Amniotic epithelial cell (primary cell): ENCODE measurements at regions not wholly inside any gene's neighbourhood (a gene's known extent, or its start where the extent isn't known, plus 50 kb on each side); places are given as distances from the start of the nearest gene placed in this dataset.
"Not testable (repeated sequence)": the region's sequence is repeated elsewhere in the genome, so short reads cannot be mapped to it uniquely, and the experiment has no call there.

ENCODE experiments used
- DNase-seq: peaks from one replicate; pipeline ENCODE4 v3.0.0-alpha.2; 2010; ENCODE audit warnings: low read depth

GRCh38 chr2:35298493-35298892, 1057.1 kb upstream of the CRIM1 start:
- no peak for DNase-seq

DNA sequence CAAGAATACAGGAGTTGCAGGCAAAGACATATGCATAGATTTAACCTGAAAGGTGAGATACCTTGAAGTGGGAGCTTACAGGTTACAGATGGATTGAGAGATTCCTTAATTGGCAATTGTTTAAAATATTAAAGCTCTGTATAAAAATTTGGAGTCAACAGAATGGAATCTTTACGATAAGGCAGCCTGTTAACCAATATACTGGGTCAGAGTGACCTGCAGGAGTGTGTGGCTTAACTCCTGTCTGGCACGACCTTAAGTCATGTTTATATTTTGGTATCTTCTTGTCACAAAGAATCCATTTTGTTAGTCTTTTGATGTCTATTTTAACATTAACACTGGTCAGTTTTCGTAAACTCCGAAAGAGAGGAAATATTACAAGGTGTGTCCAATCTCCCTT, 1058.2 kb upstream of the CRIM1 start:
- no peak for DNase-seq

DNA sequence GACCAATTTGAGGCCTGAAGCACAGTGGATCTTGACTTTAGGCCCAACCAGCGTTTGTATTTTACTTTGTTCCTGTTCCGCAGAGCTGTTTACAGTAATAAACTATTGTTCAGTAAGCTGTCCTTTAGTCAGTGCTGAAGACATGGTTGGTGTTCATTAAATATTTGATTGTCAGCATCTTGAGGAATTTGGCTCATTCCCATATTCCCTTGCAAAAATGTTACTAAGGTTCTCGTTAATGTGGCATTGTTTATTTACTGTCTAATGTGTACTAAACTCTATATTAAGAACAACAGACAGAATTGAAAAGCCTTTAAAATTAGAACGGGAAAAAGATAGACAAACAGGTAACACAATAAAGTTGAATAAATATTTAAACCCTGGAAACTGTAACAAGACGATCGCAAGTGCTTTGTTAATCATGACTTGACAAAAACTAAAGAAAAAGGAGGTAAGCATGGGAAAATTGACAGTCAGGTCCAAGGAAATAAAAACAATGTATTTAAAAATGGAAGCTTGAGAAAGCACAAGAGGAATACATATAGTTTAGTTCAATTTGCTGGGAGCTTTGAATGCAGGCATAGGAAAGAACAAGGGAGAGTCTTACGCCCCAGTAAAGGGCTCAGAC, 1060.8 kb upstream of the CRIM1 start:
- no peak for DNase-seq

- no peak for DNase-seq
These were observed 1062.3 kb upstream of the CRIM1 start for GRCh38 chr2:35293261-35293660.

- no peak for DNase-seq
These were observed 1063.4 kb upstream of the CRIM1 start for GRCh38 chr2:35292199-35292598.

DNA sequence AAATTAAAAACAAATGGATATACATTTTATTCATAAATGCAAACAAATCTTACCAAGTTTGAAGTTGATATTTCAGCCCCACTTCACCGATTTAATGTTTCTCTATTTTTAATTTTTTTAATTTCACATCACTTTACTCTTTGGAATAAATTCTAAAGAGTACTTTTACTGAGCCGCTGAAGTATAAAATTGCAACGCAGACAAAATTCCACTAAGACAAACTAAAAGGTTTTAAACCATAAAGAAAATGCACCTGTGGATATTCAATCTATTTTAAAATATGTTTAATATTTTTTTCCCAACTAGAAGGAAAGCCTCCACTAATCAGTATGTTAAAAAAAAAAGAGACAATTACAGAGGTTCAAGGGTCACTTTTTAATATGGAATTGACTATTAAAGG, 1073.9 kb upstream of the CRIM1 start:
- DNase-seq: no peak

GRCh38 chr2:35255826-35256225, 1099.8 kb upstream of the CRIM1 start:
- DNase-seq: no peak

GRCh38 chr2:35251156-35251555, 1104.4 kb upstream of the CRIM1 start:
- no peak for DNase-seq

DNA sequence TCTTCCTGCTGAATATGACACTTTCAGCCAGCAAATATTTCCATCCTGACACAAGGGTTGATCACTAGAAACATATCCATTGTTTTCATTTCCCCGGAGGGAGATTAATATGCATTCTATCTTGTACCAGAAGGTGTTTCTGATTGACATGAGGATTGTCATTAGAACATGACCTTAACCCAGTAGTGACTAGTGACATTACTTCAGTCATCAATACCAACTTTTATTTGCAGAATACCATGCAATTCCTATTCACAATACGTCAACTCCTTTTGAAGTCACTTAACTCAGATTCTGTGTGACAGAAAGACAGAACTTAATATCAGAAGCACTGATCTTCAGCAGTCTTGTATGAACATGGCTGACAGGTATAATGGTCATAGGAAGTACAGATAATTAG, 1108.9 kb upstream of the CRIM1 start:
- no peak for DNase-seq

- no peak for DNase-seq
These were observed 1127.0 kb upstream of the CRIM1 start for GRCh38 chr2:35228584-35228983.

- DNase-seq: no peak
These were observed 1135.1 kb upstream of the CRIM1 start for GRCh38 chr2:35220461-35220860.

GRCh38 chr2:35204881-35205280, 1150.7 kb upstream of the CRIM1 start:
- DNase-seq: no peak

- no peak for DNase-seq
These were observed 1151.3 kb upstream of the CRIM1 start for GRCh38 chr2:35204323-35204722.

GRCh38 chr2:35199298-35199697, 1156.3 kb upstream of the CRIM1 start:
- no peak for DNase-seq

DNA sequence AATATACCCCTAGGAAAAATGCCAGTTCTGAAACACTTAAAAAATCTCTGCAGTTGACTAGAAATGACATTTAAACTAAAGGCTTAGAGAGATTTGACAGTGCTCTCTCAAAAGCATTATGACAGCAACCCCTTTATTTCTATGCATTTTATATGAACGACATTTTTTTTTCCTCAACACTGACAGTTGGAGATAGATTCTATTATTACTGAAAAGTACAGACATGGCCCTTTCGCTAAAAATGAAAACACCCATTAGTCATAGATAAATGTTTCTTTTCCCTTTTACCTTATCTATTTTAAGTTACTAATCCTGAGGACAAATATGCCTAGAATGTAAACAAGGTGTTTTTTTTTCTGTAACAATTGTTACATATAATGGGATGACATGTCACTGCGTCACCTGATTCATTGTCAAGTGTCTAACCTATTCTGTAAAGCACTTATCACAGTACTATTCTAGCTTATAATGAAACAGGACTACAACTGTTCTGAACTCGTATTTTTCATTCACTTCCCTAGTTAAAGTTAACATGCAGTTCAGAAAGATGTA, 1169.6 kb upstream of the CRIM1 start:
- DNase-seq: no peak

DNA sequence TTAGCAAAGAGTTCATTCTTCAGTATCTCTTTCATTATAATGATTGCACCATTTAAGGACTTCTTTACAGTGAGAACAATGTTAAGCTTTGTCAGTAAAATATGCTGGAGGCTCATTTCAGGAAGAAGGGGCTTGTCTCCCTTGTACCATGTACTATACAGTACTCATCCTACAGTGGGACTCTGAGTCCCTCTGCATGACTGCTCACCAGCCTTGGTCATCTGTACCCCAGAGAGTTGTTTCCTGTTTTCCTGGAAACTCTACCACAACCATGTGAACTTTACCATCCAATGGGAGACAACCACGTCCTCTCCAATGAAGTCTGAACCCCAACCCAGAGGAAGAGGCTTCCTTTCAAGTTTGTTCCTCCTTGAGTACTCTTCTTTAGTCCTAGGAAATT, 1171.1 kb upstream of the CRIM1 start:
- no peak for DNase-seq

DNA sequence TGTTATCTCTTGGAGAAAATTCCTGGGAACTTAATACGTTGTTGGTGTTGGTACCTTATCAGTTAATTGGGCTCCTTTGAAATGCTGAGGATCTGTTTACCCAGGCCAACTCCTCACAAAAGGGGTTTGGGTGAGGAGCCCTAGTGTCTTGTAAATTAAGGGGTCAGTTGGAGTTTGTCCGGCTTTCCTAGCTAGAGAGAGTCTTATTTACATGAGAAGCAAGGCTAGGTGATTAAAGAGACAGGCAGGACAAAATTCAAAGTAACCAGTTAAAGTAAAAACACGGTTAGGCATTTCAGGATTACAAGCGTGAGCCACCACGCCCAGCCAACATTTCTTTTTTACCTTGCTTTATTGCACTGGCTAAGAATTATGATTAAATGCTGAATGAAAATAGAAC, 1178.9 kb upstream of the CRIM1 start:
- not testable (repeated sequence) for DNase-seq

DNA sequence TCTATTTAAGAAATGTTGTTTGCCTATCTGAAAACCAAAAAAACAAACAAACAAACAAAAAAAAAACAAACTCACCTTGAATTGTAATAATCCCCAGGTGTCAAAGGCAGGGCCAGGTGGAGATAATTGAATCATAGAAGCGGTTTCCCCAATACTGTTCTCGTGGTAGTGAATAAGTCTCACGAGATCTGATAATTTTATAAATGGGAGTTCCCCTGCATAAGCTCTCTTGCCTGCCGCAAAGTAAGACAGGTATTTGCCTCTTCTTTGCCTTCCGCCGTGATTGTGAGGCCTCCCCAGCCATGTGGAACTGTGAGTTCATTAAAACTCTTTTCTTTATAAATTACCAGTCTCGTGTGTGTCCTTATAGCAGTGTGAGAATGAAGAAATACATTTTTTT, 1180.7 kb upstream of the CRIM1 start:
- no peak for DNase-seq

DNA sequence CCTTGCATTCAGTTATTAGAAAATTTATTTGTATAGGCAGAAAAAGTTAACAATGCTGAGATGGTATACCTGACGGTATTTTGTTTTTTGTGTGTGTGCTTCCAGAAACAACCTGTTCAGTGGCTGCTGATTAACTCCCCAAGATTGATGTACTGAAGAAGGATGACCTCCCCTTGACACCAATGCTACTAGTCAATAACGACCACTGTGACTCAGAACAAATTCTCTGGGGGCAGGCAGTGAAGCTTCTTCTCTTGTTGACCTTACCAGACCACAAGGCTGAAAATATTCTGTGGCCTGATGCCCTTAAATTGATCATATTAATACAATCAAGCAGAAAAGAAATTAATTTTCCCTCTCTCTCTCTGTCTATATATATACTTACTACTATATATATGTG, 1182.9 kb upstream of the CRIM1 start:
- DNase-seq: no peak

DNA sequence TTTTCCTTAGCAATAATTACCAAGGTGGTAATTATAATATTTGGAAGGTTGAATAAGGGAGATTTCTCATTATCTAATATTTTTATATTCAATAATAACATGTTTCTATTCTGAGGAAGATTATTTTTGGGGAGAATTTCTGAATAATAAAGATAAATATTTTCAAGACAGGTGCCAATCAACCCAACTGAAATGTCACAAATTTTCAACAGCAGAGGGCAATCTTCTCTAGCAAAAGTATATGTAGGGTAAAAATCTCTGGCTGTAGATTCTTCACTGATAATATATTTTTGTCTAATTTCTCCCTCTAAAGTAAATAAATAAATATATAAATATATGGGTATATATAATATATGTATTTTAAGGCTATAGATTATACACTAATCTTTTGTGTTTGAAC, 1187.2 kb upstream of the CRIM1 start:
- no peak for DNase-seq

DNA sequence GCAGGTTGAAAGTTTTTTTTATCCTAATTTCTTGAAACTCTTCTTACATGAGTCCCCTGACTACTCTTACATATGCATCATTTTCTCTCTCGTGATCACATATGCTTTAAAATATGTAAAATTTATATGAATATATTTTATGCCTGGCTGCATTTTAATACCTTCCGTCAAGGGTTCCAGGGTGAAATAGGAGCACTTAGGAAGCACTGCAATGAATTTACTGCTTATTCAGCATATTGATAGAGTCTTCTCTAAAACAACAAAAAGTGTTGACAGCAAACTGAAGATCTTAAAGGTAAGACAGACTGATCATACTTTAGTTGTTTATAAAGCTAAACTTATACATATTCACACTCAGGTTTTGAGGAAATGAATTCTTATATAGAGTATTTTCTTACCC, 1191.6 kb upstream of the CRIM1 start:
- no peak for DNase-seq

DNA sequence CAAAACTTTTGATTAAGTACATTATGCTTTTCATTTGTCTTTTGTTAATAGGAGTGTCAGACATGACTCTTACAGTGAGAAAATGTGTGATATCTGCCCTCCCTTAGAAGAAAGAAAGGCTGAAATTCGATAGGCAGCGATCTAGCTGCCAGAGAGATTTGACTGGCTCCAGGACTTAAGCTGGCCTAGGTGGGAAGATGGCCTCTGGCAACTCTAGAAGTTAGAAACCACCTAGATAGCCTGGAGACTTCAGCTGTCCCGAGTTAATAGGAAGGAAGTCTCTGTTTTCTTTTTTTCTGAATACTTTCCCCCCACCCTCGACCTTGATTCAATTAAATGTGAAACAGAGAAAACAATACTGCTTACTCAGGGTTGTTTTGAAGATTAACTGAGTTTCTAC, 1194.7 kb upstream of the CRIM1 start:
- DNase-seq: no peak

DNA sequence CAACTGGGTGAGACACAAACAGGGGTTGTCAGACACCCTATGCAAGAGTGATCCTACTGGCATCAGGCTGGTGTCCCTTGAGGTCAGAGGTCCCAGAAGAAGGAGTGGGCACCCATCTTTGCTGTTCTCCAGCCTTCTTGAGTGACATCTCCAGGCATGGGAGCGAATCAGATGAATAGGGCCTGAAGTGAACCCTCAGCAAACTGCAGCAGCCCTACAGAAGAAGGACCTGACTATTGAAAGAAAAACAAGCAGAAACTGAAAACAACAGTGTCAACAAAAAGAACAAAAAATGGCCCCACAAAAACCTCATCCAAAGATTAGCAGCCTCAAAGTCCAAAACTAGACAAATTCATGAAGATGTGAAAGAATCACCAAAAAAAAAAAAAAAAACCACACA, 1229.7 kb upstream of the CRIM1 start:
- DNase-seq: no peak

DNA sequence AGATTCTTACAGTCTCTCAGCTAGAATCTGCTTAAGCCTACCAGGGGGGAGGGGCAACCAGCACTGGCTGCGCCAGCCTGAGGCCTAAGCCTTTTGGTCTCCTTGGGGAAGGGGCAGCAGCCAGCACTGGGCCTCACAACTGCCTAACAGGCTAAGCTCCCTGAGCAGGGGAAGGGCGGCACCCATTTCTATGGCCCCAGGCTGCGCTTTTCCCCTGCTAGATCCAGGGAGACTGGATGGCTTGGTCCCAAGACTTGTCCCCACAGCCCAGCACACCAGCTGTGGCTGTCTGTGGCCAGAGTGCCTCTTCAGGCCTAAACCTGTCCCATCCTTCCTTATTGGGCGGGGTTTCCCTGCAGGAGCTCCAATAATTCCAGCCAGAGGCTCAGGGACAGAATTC, 1230.3 kb upstream of the CRIM1 start:
- no peak for DNase-seq

DNA sequence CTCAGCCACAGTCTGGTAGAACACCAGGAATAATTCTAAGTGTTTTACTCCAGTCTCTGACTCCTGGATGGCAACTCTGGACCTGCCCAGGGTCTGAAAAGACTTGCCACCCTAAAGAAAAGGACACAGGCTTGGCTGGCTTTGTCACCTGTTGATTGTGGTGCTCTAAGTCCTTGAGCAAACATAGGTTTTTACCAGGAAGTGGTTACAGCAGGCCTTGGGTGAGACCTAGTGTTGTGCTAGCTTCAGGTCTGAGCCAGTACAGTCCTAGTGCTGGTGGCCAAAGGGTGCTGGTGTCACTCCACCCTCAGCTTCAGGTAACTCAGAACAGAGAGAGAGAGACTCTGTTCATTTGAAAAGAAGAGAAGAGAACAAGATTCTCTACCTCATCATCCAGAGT, 1239.4 kb upstream of the CRIM1 start:
- no peak for DNase-seq
